HEK293 (cell line): ENCODE measurements at regions not wholly inside any gene's neighbourhood (a gene's known extent, or its start where the extent isn't known, plus 50 kb on each side); places are given as distances from the start of the nearest gene placed in this dataset.

Experiments
- CTCF ChIA-PET: fragments of 350-600 bp; formaldehyde crosslinking; extraction: SDS; loops from one replicate; lab custom pipeline; 2021; ENCODE audit warnings: antibody characterized with exemption; lab: Yijun Ruan, JAX
- POLR2A ChIA-PET: fragments of 300-600 bp; formaldehyde crosslinking; extraction: SDS; loops from one replicate; lab custom pipeline; 2020; ENCODE audit warnings: antibody characterized with exemption, inconsistent platforms; lab: Yijun Ruan, JAX
- H3K27ac ChIP-seq: fragments of 200-500 bp; sonication (Bioruptor generic); 2 replicates; pipeline ENCODE4 v1.5.1; 2014; ENCODE audit warnings: low read depth, low read length, control low read depth, inconsistent platforms; ENCODE audit errors: extremely low read depth
- H3K36me3 ChIP-seq, 2 experiments: fragments of 200-500 bp in 1 of 2; sonication (Bioruptor generic) in 1 of 2; 1 replicate in 1 of 2; 2 replicates in 1 of 2; pipeline ENCODE4 v1.5.1; 2014 to 2017; ENCODE audit warnings: inconsistent platforms in 2 of 2, low read length in 2 of 2; ENCODE audit not compliant: control insufficient read depth in 2 of 2, insufficient read depth in 1 of 2
- H3K4me1 ChIP-seq: fragments of 200-500 bp; sonication (Bioruptor generic); 2 replicates; pipeline ENCODE4 v1.5.1; 2014; ENCODE audit warnings: mild to moderate bottlenecking, low read length, inconsistent platforms; ENCODE audit not compliant: control insufficient read depth, insufficient read depth
- H3K4me3 ChIP-seq: 2 replicates; pipeline ENCODE4 v1.5.1; 2011; ENCODE audit warnings: low read depth, mild to moderate bottlenecking, control low read depth, low read length, moderate library complexity
- H3K9me3 ChIP-seq: fragments of 200-500 bp; sonication (Bioruptor generic); 2 replicates; pipeline ENCODE4 v1.5.1; 2014; ENCODE audit warnings: low read depth, low read length, inconsistent platforms; ENCODE audit not compliant: control insufficient read depth, insufficient read depth
- BCL11B ChIP-seq: fragments of 450-650 bp; formaldehyde crosslinking; IDR thresholded peaks from 2 replicates; pipeline ENCODE4 v1.5.1; 2016; ENCODE audit warnings: low read depth, missing biosample characterization, missing genetic modification characterization
- BCL6B ChIP-seq: fragments of 450-650 bp; formaldehyde crosslinking; IDR thresholded peaks from 2 replicates; pipeline ENCODE4 v1.5.1; 2017; ENCODE audit warnings: missing biosample characterization, missing genetic modification characterization
- HIC1 ChIP-seq: fragments of 450-650 bp; formaldehyde crosslinking; IDR thresholded peaks from 2 replicates; pipeline ENCODE4 v1.5.1; 2016; ENCODE audit warnings: missing biosample characterization, missing genetic modification characterization
- HOXA7 ChIP-seq: sonication (generic); formaldehyde crosslinking; IDR thresholded peaks from 2 replicates; pipeline ENCODE4 v1.8.1; 2022; ENCODE audit warnings: missing genetic modification reagents, borderline replicate concordance
- IKZF3 ChIP-seq: fragments of 450-650 bp; IDR thresholded peaks from 2 replicates; pipeline ENCODE4 v1.5.0; 2018; ENCODE audit warnings: missing biosample characterization, mild to moderate bottlenecking, missing genetic modification characterization, moderate library complexity
- OVOL3 ChIP-seq: fragments of 450-650 bp; formaldehyde crosslinking; IDR thresholded peaks from 2 replicates; pipeline ENCODE4 v1.5.1; 2016; ENCODE audit warnings: missing biosample characterization, missing genetic modification characterization
- PRDM10 ChIP-seq: fragments of 450-650 bp; formaldehyde crosslinking; IDR thresholded peaks from 2 replicates; pipeline ENCODE4 v1.5.1; 2016; ENCODE audit warnings: missing biosample characterization, missing genetic modification characterization
- PRDM6 ChIP-seq: fragments of 450-650 bp; formaldehyde crosslinking; IDR thresholded peaks from 2 replicates; pipeline ENCODE4 v1.5.1; 2017; ENCODE audit warnings: missing biosample characterization, missing genetic modification characterization
- SCRT1 ChIP-seq: fragments of 450-650 bp; formaldehyde crosslinking; IDR thresholded peaks from 2 replicates; pipeline ENCODE4 v1.5.1; 2016; ENCODE audit warnings: missing biosample characterization, missing genetic modification characterization, borderline replicate concordance
- SP3 ChIP-seq: fragments of 450-650 bp; formaldehyde crosslinking; IDR thresholded peaks from 2 replicates; pipeline ENCODE4 v1.5.1; 2016; ENCODE audit warnings: missing biosample characterization, missing genetic modification characterization
- TCF7L2 ChIP-seq: IDR thresholded peaks from 2 replicates; pipeline ENCODE4 v1.6.1; 2011; ENCODE audit warnings: low read depth, mild to moderate bottlenecking, inconsistent platforms, low read length, moderate library complexity, borderline replicate concordance
- ZBTB1 ChIP-seq: fragments of 450-650 bp; formaldehyde crosslinking; IDR thresholded peaks from 2 replicates; pipeline ENCODE4 v1.5.1; 2016; ENCODE audit warnings: missing biosample characterization, missing genetic modification characterization
- ZNF16 ChIP-seq: fragments of 450-650 bp; formaldehyde crosslinking; IDR thresholded peaks from 2 replicates; pipeline ENCODE4 v1.5.1; 2016; ENCODE audit warnings: low read depth, missing biosample characterization, missing genetic modification characterization
- ZNF2 ChIP-seq: fragments of 450-650 bp; formaldehyde crosslinking; IDR thresholded peaks from 2 replicates; pipeline ENCODE4 v1.5.1; 2016; ENCODE audit warnings: missing biosample characterization, missing genetic modification characterization
- ZNF239 ChIP-seq: fragments of 450-650 bp; formaldehyde crosslinking; IDR thresholded peaks from 2 replicates; pipeline ENCODE4 v1.5.1; 2016; ENCODE audit warnings: missing biosample characterization, missing genetic modification characterization
- ZNF292 ChIP-seq: fragments of 450-650 bp; formaldehyde crosslinking; IDR thresholded peaks from 2 replicates; pipeline ENCODE4 v1.5.1; 2016; ENCODE audit warnings: low read depth, missing biosample characterization, missing genetic modification characterization, borderline replicate concordance
- ZNF354C ChIP-seq: fragments of 450-650 bp; formaldehyde crosslinking; IDR thresholded peaks from 2 replicates; pipeline ENCODE4 v1.5.1; 2016; ENCODE audit warnings: missing biosample characterization, missing genetic modification characterization, low read depth, borderline replicate concordance
- ZNF394 ChIP-seq: fragments of 450-650 bp; formaldehyde crosslinking; IDR thresholded peaks from 2 replicates; pipeline ENCODE4 v1.5.1; 2016; ENCODE audit warnings: missing biosample characterization, missing genetic modification characterization, mild to moderate bottlenecking, moderate library complexity, borderline replicate concordance
- ZNF423 ChIP-seq: fragments of 450-650 bp; formaldehyde crosslinking; IDR thresholded peaks from 2 replicates; pipeline ENCODE4 v1.5.1; 2016; ENCODE audit warnings: missing biosample characterization, missing genetic modification characterization
- ZNF580 ChIP-seq: fragments of 450-650 bp; formaldehyde crosslinking; IDR thresholded peaks from 2 replicates; pipeline ENCODE4 v1.5.1; 2016; ENCODE audit warnings: missing biosample characterization, missing genetic modification characterization
- ZNF692 ChIP-seq: fragments of 450-650 bp; formaldehyde crosslinking; IDR thresholded peaks from 2 replicates; pipeline ENCODE4 v1.5.1; 2016; ENCODE audit warnings: missing biosample characterization, missing genetic modification characterization
- ZSCAN5A ChIP-seq: fragments of 450-650 bp; formaldehyde crosslinking; IDR thresholded peaks from 2 replicates; pipeline ENCODE4 v1.5.1; 2016; ENCODE audit warnings: missing biosample characterization, missing genetic modification characterization

GRCh38 chr3:18098960-18099587, 326.1 kb downstream of the SATB1 start (continued):
- TF ChIP-seq ZSCAN5A (tag by site-specific recombination) = no peak
- no peak for TF ChIP-seq ZNF580 (tag by site-specific recombination)
- TF ChIP-seq SP3 (tag by site-specific recombination) = no peak
- TF ChIP-seq BCL6B (tag by site-specific recombination) = no peak
- TF ChIP-seq ZNF2 = no peak
- peak; percentile 98 for TF ChIP-seq ZNF692 (tag by site-specific recombination)
- TF ChIP-seq HIC1 = peak; percentile 63; the same call in 1 of the 2 replicates
- no peak for TF ChIP-seq IKZF3 (tag by site-specific recombination)
- no peak for TF ChIP-seq OVOL3 (tag by site-specific recombination)
- TF ChIP-seq PRDM10 (tag by site-specific recombination) = no peak; the same call in 1 of the 2 replicates
- TF ChIP-seq ZBTB1 (tag by site-specific recombination) = no peak
- no peak for TF ChIP-seq HOXA7 (CRISPR knock-in tag)
- no peak for TF ChIP-seq ZNF354C (tag by site-specific recombination)
- no peak for TF ChIP-seq ZNF16 (tag by site-specific recombination)
- no peak for TF ChIP-seq BCL11B (tag by site-specific recombination)

GRCh38 chr3:18097989-18098388, 327.1 kb downstream of the SATB1 start:
- H3K4me1 ChIP-seq = peaks cover 14% of the 10 kb centered on the region
- H3K27ac ChIP-seq = no peak overlapping the region
- no peak overlapping the region for H3K4me3 ChIP-seq
- ChIA-PET CTCF (no interaction called here), POLR2A (no interaction called here)
- no peaks in the 10 kb centered on the region; the same call in 1 of the 2 replicates for H3K9me3 ChIP-seq
- no peaks in the 10 kb centered on the region; a peak in 1 of 3 replicates for H3K36me3 ChIP-seq
- TF ChIP-seq ZNF239 (tag by site-specific recombination) = no peak
- no peak for TF ChIP-seq ZNF394 (tag by site-specific recombination)
- TF ChIP-seq PRDM6 (tag by site-specific recombination) = no peak
- TF ChIP-seq ZBTB1 (tag by site-specific recombination) = no peak
- no peak for TF ChIP-seq TCF7L2
- no peak for TF ChIP-seq ZNF423 (tag by site-specific recombination)
- no peak for TF ChIP-seq ZNF292 (tag by site-specific recombination)
- no peak for TF ChIP-seq SCRT1 (tag by site-specific recombination)
